Heart left ventricle (tissue), 13 donors: ENCODE measurements at regions not wholly inside any gene's neighbourhood (a gene's known extent, or its start where the extent isn't known, plus 50 kb on each side); places are given as distances from the start of the nearest gene placed in this dataset.

Experiments
- POLR2A ChIP-seq, 2 donors: fragments of 450-650 bp; IDR thresholded peaks; one replicate each; pipeline ENCODE4 v1.6.1; 2017; ENCODE audit warnings: antibody characterized with exemption in 2 of 2, mild to moderate bottlenecking in 2 of 2, moderate library complexity in 2 of 2
- TF ChIP-seq, protein P1 (sequence below), 12 donors: fragments of 200-600 bp; sonication (generic) in 4 of 12; IDR thresholded peaks; one replicate each; pipeline versions ENCODE4 v1.5.0 to v1.8.0; 2018 to 2022; ENCODE audit warnings: antibody characterized with exemption in 12 of 12, mild to moderate bottlenecking in 5 of 12
- donor health status: ischemic (EF 13 %, LVEDD 7.1; RV severe dilation, severe dysfunction).
- donor health status: DM: no; HTN: yes; CAD: no.
- donor health status: DM: no; HTN: no; CAD: no.
- donor health status: ischemic (EF 25% LVEDD 6.9; RV normal size, moderate dysfunction).
- donor health status: ischemic (EF 25% LVEDD 5.7; RV mildly dilated, moderate dysfunction).
- donor health status: ischemic (EF 35%, LVEDD 5.7; RV mildly dilated, moderate dysfunction).
- donor health status: nonischemic (EF 11% LVEDD 7.7; RV severe dilation, severe dysfunction).
- donor health status: DM: yes; HTN: yes; CAD: no.
- donor health status: PGD.
- donor health status: ischemic (EF 29% LVEDD 5.4; RV normal size, mild dysfunction).
- donor health status: nonischemic (EF 23%, LVEDD 6.1; RV moderate dilation, normal function).

DNA sequence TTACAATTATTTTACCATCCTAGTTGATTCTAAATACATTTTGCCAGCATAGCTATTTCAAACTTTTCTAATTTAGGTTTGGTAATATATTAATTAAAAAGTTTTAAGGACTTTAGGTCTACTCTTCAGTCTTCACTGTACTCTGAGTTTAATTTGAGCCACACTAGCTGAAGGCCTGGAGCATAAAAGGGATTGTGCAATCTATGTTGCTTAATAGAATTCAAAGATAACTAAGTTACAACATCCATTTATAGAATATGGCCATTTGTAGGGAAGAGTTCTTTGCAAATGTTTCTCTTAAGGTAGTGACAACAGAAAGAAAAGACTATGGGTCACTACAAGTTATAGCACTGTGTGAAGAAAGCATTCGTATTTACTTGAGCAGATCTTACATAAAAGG is 702.2 kb upstream of the NRXN1 start:
- TF ChIP-seq, protein P1, sequence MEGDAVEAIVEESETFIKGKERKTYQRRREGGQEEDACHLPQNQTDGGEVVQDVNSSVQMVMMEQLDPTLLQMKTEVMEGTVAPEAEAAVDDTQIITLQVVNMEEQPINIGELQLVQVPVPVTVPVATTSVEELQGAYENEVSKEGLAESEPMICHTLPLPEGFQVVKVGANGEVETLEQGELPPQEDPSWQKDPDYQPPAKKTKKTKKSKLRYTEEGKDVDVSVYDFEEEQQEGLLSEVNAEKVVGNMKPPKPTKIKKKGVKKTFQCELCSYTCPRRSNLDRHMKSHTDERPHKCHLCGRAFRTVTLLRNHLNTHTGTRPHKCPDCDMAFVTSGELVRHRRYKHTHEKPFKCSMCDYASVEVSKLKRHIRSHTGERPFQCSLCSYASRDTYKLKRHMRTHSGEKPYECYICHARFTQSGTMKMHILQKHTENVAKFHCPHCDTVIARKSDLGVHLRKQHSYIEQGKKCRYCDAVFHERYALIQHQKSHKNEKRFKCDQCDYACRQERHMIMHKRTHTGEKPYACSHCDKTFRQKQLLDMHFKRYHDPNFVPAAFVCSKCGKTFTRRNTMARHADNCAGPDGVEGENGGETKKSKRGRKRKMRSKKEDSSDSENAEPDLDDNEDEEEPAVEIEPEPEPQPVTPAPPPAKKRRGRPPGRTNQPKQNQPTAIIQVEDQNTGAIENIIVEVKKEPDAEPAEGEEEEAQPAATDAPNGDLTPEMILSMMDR (IDR thresholded peaks at IDR 0.05), result no peak
- TF ChIP-seq POLR2A (IDR thresholded peaks at IDR 0.05), result no peak
